GM23338 (cell line): ENCODE measurements at regions not wholly inside any gene's neighbourhood (a gene's known extent, or its start where the extent isn't known, plus 50 kb on each side); places are given as distances from the start of the nearest gene placed in this dataset.

Experiments used
- ATAC-seq: fragments of 200-7000 bp; cut with Tn5 transposase; 3 replicates; pipeline ENCODE4 v1.9.1; 2020
- DNase-seq: peaks from one replicate; pipeline ENCODE4 v3.0.0-alpha.2; 2015; ENCODE audit warnings: low spot score
- H2AFZ ChIP-seq: fragments of 200-600 bp; sonication (generic); 2 replicates; pipeline ENCODE4 v1.8.0; 2016; ENCODE audit warnings: antibody characterized with exemption, mild to moderate bottlenecking, moderate library complexity
- H3F3A ChIP-seq: fragments of 200-600 bp; sonication (generic); replicated peaks from 2 replicates; pipeline ENCODE4 v1.8.0; 2017; ENCODE audit warnings: antibody characterized with exemption, mixed run types, low read depth
- H3K27ac ChIP-seq: fragments of 200-600 bp; sonication (generic); 2 replicates; pipeline ENCODE4 v1.6.1; 2016; ENCODE audit warnings: low read depth
- H3K27me3 ChIP-seq: fragments of 200-600 bp; sonication (generic); 2 replicates; pipeline ENCODE4 v1.8.0; 2016; ENCODE audit warnings: mild to moderate bottlenecking, mixed run types, moderate library complexity; ENCODE audit not compliant: insufficient read depth
- H3K36me3 ChIP-seq: fragments of 200-600 bp; sonication (generic); 2 replicates; pipeline ENCODE4 v1.8.0; 2016; ENCODE audit warnings: mild to moderate bottlenecking; ENCODE audit not compliant: insufficient read depth
- H3K4me1 ChIP-seq: fragments of 200-600 bp; sonication (generic); 2 replicates; pipeline ENCODE4 v1.8.0; 2016; ENCODE audit warnings: mild to moderate bottlenecking, moderate library complexity; ENCODE audit not compliant: insufficient read depth
- H3K4me2 ChIP-seq: fragments of 200-600 bp; sonication (generic); 2 replicates; pipeline ENCODE4 v1.7.1; 2017; ENCODE audit warnings: mixed run types
- H3K4me3 ChIP-seq: fragments of 200-600 bp; sonication (generic); 2 replicates; pipeline ENCODE4 v1.6.1; 2016; ENCODE audit warnings: mixed run types
- H3K79me2 ChIP-seq: fragments of 200-600 bp; sonication (generic); replicated peaks from 2 replicates; pipeline ENCODE4 v1.8.0; 2017; ENCODE audit warnings: mild to moderate bottlenecking; ENCODE audit not compliant: insufficient read depth
- H3K9me2 ChIP-seq: fragments of 200-600 bp; sonication (generic); 2 replicates; pipeline ENCODE4 v1.8.0; 2017; ENCODE audit not compliant: insufficient read depth
- H4K20me1 ChIP-seq: fragments of 200-600 bp; sonication (generic); replicated peaks from 2 replicates; pipeline ENCODE4 v1.8.0; 2017; ENCODE audit warnings: mild to moderate bottlenecking; ENCODE audit not compliant: insufficient read depth
- H3K27ac Mint-ChIP-seq: 2 replicates; pipeline ENCODE4 v1.8.0; 2020; ENCODE audit warnings: inconsistent platforms, mild to moderate bottlenecking, moderate library complexity, mixed read lengths
- H3K27me3 Mint-ChIP-seq: 3 replicates; pipeline ENCODE4 v1.8.0; 2022; ENCODE audit warnings: low read depth, mild to moderate bottlenecking, moderate library complexity, mixed read lengths, inconsistent platforms; ENCODE audit not compliant: insufficient read depth, poor library complexity
- H3K36me3 Mint-ChIP-seq: 3 replicates; pipeline ENCODE4 v1.8.0; 2021; ENCODE audit warnings: low read depth, mild to moderate bottlenecking, inconsistent platforms, moderate library complexity, mixed read lengths
- H3K4me1 Mint-ChIP-seq: 3 replicates; pipeline ENCODE4 v1.8.0; 2020; ENCODE audit warnings: mild to moderate bottlenecking, inconsistent platforms, mixed read lengths
- H3K4me3 Mint-ChIP-seq: 3 replicates; pipeline ENCODE4 v1.8.0; 2021; ENCODE audit warnings: moderate library complexity, mild to moderate bottlenecking, inconsistent platforms, mixed read lengths
- H3K9me3 Mint-ChIP-seq: 3 replicates; pipeline ENCODE4 v1.8.0; 2020; ENCODE audit warnings: moderate library complexity, mild to moderate bottlenecking, inconsistent platforms, mixed read lengths
- CREB1 ChIP-seq: fragments of 250-450 bp; sonication (Bioruptor Pico); IDR thresholded peaks from 2 replicates; pipeline ENCODE4 v1.5.0; 2020; ENCODE audit warnings: low read depth, mild to moderate bottlenecking, moderate library complexity
- CTCF ChIP-seq, 2 experiments: fragments of 200-600 bp in 1 of 2; sonication (generic) in 1 of 2; conservative IDR thresholded peaks; 2 replicates each; pipeline versions ENCODE4 v1.5.1 to v1.6.1; 2016 to 2017; ENCODE audit warnings: antibody characterized with exemption in 2 of 2, low read depth in 2 of 2, mild to moderate bottlenecking in 2 of 2, moderate library complexity in 1 of 2
- EZH2 ChIP-seq: fragments of 200-600 bp; sonication (generic); IDR thresholded peaks from one replicate; pipeline ENCODE4 v1.8.0; 2017; ENCODE audit warnings: antibody characterized with exemption, mild to moderate bottlenecking, low read depth; ENCODE audit not compliant: unreplicated experiment
- EZH2phosphoT487 ChIP-seq: fragments of 200-600 bp; sonication (generic); IDR thresholded peaks from one replicate; pipeline ENCODE4 v1.8.1; 2018; ENCODE audit warnings: antibody characterized with exemption; ENCODE audit not compliant: unreplicated experiment
- JUNB ChIP-seq: IDR thresholded peaks from one replicate; pipeline ENCODE4 v1.6.1; 2016; ENCODE audit warnings: antibody characterized with exemption; ENCODE audit not compliant: unreplicated experiment
- NANOG ChIP-seq: IDR thresholded peaks from 2 replicates; pipeline ENCODE4 v1.6.1; 2016; ENCODE audit warnings: antibody characterized with exemption, borderline replicate concordance
- ZNF114 ChIP-seq: fragments of 250-450 bp; sonication (Bioruptor Pico); IDR thresholded peaks from 2 replicates; pipeline ENCODE4 v1.5.0; 2020; ENCODE audit warnings: mild to moderate bottlenecking, moderate library complexity
- ZNF331 ChIP-seq: fragments of 250-450 bp; sonication (Bioruptor Pico); IDR thresholded peaks from 2 replicates; pipeline ENCODE4 v1.5.0; 2020; ENCODE audit warnings: low read depth, mild to moderate bottlenecking, moderate library complexity
- TF ChIP-seq, protein P1 (sequence below): IDR thresholded peaks from 2 replicates; pipeline ENCODE4 v1.6.1; 2016; ENCODE audit warnings: antibody characterized with exemption
- TF ChIP-seq, protein P2 (sequence below): fragments of 250-450 bp; sonication (Bioruptor Pico); IDR thresholded peaks from 2 replicates; pipeline ENCODE4 v1.5.0; 2020; ENCODE audit warnings: mild to moderate bottlenecking, moderate library complexity

DNA sequence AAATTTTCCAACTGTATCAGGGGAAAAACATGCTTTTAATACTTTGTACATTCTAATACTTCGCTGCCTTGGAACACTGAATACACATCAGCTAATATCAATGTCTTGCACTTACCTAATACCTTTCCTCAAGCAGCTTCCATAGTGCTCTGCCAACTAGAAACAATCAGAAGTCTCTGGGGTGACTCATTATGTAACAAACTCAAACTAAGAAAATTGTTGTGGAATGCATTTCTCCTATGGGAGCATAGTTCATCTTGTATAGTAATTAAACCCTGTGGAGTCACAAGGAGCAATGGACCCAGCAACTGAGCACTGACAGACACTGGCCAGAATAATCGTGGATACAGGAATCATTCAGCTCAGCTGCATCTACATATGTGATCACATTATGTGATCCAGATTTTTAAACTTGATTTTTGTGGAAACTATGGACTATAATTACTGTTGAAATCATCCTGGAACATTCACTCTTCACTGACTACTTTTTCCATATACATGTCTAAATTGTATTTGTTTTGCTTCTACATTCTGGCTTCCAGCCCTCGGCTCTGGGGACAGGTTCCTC, 496.9 kb downstream of the TMA16 start:
- Mint-ChIP-seq H3K4me3 (no peak overlapping the region), H3K36me3 (no peaks in the 10 kb centered on the region), H3K27me3 (no peaks in the 10 kb centered on the region), H3K4me1 (peaks cover 34% of the 10 kb centered on the region), H3K27ac (no peak overlapping the region; the same call in 1 of the 2 replicates), H3K9me3 (no peaks in the 10 kb centered on the region)
- H3K27me3 ChIP-seq, result no peaks in the 10 kb centered on the region
- H3F3A ChIP-seq, result no peaks in the 10 kb centered on the region
- no peaks in the 10 kb centered on the region for H3K36me3 ChIP-seq
- H2AFZ ChIP-seq, result no peak overlapping the region
- no peak overlapping the region for H3K4me3 ChIP-seq
- H3K27ac ChIP-seq, result no peak overlapping the region
- no peaks in the 10 kb centered on the region for H4K20me1 ChIP-seq
- peaks cover 24% of the 10 kb centered on the region for H3K4me1 ChIP-seq
- DNase-seq (no peak), ATAC-seq (no peak)
- H3K79me2 ChIP-seq, result no peaks in the 10 kb centered on the region
- H3K4me2 ChIP-seq, result no peak overlapping the region
- H3K9me2 ChIP-seq, result no peaks in the 10 kb centered on the region
- no peak for TF ChIP-seq CTCF (conservative IDR thresholded peaks at IDR 0.05; ENCODE audit: low read depth in 2 of 2)
- TF ChIP-seq CREB1 (CRISPR knock-in tag), result no peak
- no peak for TF ChIP-seq EZH2
- TF ChIP-seq ZNF114 (CRISPR knock-in tag), result no peak
- TF ChIP-seq EZH2phosphoT487, result no peak
- TF ChIP-seq JUNB, result no peak

DNA sequence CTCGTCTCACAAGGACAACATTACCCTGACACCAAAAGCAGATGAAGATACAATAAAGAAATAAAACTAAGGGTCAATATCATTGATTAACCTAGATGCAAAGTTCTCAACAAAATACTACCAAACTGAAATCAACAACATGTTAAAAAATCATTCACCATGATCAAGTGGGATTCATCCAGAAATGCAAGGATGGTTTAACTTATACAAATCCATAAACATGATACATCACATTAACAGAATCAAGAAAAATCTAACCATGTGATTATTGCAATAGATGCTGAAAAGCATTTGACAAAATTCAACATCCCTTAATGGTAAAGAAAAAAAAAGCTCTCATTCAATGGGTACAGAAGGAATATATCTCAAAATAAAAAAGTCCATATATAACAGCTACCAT, 514.9 kb downstream of the TMA16 start:
- Histone ChIP-seq H3K79me2 (no peaks in the 10 kb centered on the region), H3K4me2 (no peak overlapping the region), H3K4me3 (no peak overlapping the region), H4K20me1 (no peaks in the 10 kb centered on the region), H3K36me3 (no peaks in the 10 kb centered on the region), H3K27me3 (no peaks in the 10 kb centered on the region), H3F3A (no peaks in the 10 kb centered on the region), H3K4me1 (no peaks in the 10 kb centered on the region; the same call in 1 of the 2 replicates), H3K27ac (no peak overlapping the region), H3K9me2 (no peaks in the 10 kb centered on the region), H2AFZ (no peak overlapping the region)
- peaks cover 5% of the 10 kb centered on the region; the same call in 1 of the 3 replicates for H3K4me1 Mint-ChIP-seq
- H3K4me3 Mint-ChIP-seq, result no peak overlapping the region
- DNase-seq (no peak), ATAC-seq (no peak)
- no peak overlapping the region for H3K27ac Mint-ChIP-seq
- peaks cover 6% of the 10 kb centered on the region; the same call in 2 of the 3 replicates for H3K9me3 Mint-ChIP-seq
- H3K27me3 Mint-ChIP-seq, result peaks cover 2% of the 10 kb centered on the region
- no peaks in the 10 kb centered on the region for H3K36me3 Mint-ChIP-seq
- TF ChIP-seq JUNB, result no peak
- TF ChIP-seq, protein P1, sequence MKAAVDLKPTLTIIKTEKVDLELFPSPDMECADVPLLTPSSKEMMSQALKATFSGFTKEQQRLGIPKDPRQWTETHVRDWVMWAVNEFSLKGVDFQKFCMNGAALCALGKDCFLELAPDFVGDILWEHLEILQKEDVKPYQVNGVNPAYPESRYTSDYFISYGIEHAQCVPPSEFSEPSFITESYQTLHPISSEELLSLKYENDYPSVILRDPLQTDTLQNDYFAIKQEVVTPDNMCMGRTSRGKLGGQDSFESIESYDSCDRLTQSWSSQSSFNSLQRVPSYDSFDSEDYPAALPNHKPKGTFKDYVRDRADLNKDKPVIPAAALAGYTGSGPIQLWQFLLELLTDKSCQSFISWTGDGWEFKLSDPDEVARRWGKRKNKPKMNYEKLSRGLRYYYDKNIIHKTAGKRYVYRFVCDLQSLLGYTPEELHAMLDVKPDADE, result no peak
- TF ChIP-seq, protein P2, sequence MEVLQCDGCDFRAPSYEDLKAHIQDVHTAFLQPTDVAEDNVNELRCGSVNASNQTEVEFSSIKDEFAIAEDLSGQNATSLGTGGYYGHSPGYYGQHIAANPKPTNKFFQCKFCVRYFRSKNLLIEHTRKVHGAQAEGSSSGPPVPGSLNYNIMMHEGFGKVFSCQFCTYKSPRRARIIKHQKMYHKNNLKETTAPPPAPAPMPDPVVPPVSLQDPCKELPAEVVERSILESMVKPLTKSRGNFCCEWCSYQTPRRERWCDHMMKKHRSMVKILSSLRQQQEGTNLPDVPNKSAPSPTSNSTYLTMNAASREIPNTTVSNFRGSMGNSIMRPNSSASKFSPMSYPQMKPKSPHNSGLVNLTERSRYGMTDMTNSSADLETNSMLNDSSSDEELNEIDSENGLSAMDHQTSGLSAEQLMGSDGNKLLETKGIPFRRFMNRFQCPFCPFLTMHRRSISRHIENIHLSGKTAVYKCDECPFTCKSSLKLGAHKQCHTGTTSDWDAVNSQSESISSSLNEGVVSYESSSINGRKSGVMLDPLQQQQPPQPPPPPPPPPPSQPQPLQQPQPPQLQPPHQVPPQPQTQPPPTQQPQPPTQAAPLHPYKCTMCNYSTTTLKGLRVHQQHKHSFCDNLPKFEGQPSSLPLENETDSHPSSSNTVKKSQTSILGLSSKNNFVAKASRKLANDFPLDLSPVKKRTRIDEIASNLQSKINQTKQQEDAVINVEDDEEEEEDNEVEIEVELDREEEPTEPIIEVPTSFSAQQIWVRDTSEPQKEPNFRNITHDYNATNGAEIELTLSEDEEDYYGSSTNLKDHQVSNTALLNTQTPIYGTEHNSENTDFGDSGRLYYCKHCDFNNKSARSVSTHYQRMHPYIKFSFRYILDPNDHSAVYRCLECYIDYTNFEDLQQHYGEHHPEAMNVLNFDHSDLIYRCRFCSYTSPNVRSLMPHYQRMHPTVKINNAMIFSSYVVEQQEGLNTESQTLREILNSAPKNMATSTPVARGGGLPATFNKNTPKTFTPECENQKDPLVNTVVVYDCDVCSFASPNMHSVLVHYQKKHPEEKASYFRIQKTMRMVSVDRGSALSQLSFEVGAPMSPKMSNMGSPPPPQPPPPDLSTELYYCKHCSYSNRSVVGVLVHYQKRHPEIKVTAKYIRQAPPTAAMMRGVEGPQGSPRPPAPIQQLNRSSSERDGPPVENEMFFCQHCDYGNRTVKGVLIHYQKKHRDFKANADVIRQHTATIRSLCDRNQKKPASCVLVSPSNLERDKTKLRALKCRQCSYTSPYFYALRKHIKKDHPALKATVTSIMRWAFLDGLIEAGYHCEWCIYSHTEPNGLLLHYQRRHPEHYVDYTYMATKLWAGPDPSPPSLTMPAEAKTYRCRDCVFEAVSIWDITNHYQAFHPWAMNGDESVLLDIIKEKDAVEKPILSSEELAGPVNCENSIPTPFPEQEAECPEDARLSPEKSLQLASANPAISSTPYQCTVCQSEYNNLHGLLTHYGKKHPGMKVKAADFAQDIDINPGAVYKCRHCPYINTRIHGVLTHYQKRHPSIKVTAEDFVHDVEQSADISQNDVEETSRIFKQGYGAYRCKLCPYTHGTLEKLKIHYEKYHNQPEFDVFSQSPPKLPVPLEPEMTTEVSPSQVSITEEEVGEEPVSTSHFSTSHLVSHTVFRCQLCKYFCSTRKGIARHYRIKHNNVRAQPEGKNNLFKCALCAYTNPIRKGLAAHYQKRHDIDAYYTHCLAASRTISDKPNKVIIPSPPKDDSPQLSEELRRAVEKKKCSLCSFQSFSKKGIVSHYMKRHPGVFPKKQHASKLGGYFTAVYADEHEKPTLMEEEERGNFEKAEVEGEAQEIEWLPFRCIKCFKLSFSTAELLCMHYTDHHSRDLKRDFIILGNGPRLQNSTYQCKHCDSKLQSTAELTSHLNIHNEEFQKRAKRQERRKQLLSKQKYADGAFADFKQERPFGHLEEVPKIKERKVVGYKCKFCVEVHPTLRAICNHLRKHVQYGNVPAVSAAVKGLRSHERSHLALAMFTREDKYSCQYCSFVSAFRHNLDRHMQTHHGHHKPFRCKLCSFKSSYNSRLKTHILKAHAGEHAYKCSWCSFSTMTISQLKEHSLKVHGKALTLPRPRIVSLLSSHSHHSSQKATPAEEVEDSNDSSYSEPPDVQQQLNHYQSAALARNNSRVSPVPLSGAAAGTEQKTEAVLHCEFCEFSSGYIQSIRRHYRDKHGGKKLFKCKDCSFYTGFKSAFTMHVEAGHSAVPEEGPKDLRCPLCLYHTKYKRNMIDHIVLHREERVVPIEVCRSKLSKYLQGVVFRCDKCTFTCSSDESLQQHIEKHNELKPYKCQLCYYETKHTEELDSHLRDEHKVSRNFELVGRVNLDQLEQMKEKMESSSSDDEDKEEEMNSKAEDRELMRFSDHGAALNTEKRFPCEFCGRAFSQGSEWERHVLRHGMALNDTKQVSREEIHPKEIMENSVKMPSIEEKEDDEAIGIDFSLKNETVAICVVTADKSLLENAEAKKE, result no peak
- TF ChIP-seq EZH2phosphoT487, result no peak
- TF ChIP-seq ZNF114 (CRISPR knock-in tag), result no peak
- TF ChIP-seq ZNF331 (CRISPR knock-in tag), result no peak
- no peak for TF ChIP-seq NANOG
- TF ChIP-seq EZH2, result no peak
- TF ChIP-seq CREB1 (CRISPR knock-in tag), result no peak
